ELR (cell line): ENCODE measurements at regions not wholly inside any gene's neighbourhood (a gene's known extent, or its start where the extent isn't known, plus 50 kb on each side); places are given as distances from the start of the nearest gene placed in this dataset.
"Not testable (repeated sequence)": the region's sequence is repeated elsewhere in the genome, so short reads cannot be mapped to it uniquely, and the experiment has no call there.

Experiments
- DNase-seq: peaks from one replicate; pipeline ENCODE4 v3.0.0-alpha.2; 2015; ENCODE audit warnings: low read depth

- not testable (repeated sequence) for DNase-seq
Observed at GRCh38 chr2:91521944-91522343, 2830.5 kb downstream of the RPIA start.

- not testable (repeated sequence) for DNase-seq
Observed at GRCh38 chr2:91522877-91523276, 2831.4 kb downstream of the RPIA start.

GRCh38 chr2:91523751-91524150, 2832.3 kb downstream of the RPIA start:
- not testable (repeated sequence) for DNase-seq

GRCh38 chr2:91525587-91525986, 2834.1 kb downstream of the RPIA start:
- DNase-seq = not testable (repeated sequence)

- DNase-seq = not testable (repeated sequence)
Observed at GRCh38 chr2:91526083-91526482, 2834.6 kb downstream of the RPIA start.

GRCh38 chr2:91527056-91527455, 2835.6 kb downstream of the RPIA start:
- not testable (repeated sequence) for DNase-seq

- DNase-seq = not testable (repeated sequence)
Observed at GRCh38 chr2:91527491-91528031, 2836.1 kb downstream of the RPIA start.

GRCh38 chr2:91528361-91528760, 2836.9 kb downstream of the RPIA start:
- not testable (repeated sequence) for DNase-seq

GRCh38 chr2:91536109-91536508, 2844.6 kb downstream of the RPIA start:
- not testable (repeated sequence) for DNase-seq

GRCh38 chr2:91536549-91537263, 2845.2 kb downstream of the RPIA start:
- DNase-seq = not testable (repeated sequence)

- DNase-seq = not testable (repeated sequence)
Observed at GRCh38 chr2:91549316-91549715, 2857.8 kb downstream of the RPIA start.

GRCh38 chr2:91558234-91558633, 2866.8 kb downstream of the RPIA start:
- not testable (repeated sequence) for DNase-seq

- DNase-seq = not testable (repeated sequence)
Observed at GRCh38 chr2:91559269-91559668, 2867.8 kb downstream of the RPIA start.

- not testable (repeated sequence) for DNase-seq
Observed at GRCh38 chr2:91559886-91560614, 2868.6 kb downstream of the RPIA start.

- DNase-seq = not testable (repeated sequence)
Observed at GRCh38 chr2:91562184-91562583, 2870.7 kb downstream of the RPIA start.

GRCh38 chr2:91564700-91565099, 2873.2 kb downstream of the RPIA start:
- DNase-seq = not testable (repeated sequence)

- not testable (repeated sequence) for DNase-seq
Observed at GRCh38 chr2:91565689-91566430, 2874.4 kb downstream of the RPIA start.

GRCh38 chr2:91566611-91567010, 2875.1 kb downstream of the RPIA start:
- not testable (repeated sequence) for DNase-seq

- not testable (repeated sequence) for DNase-seq
Observed at GRCh38 chr2:91567546-91568335, 2876.3 kb downstream of the RPIA start.

GRCh38 chr2:91568391-91569338, 2877.2 kb downstream of the RPIA start:
- not testable (repeated sequence) for DNase-seq
